MCF 10A (cell line): ENCODE measurements at regions not wholly inside any gene's neighbourhood (a gene's known extent, or its start where the extent isn't known, plus 50 kb on each side); places are given as distances from the start of the nearest gene placed in this dataset.

Experiments
- BruUV-seq: library from RNA; stranded (reverse); fragments of 400-500 nt; replicated peaks from 2 replicates; lab custom pipeline; 2021; lab: Mats Ljungman, UMichigan
- CTCF ChIA-PET: fragments of 300-600 bp; sonication (Branson Sonifier 250); formaldehyde crosslinking; extraction: SDS; loops from one replicate; lab custom pipeline; 2021; ENCODE audit warnings: antibody characterized with exemption, inconsistent platforms; lab: Yijun Ruan, JAX
- POLR2A ChIA-PET: fragments of 300-600, 350-650 bp; sonication (Branson Sonifier 250); formaldehyde crosslinking; extraction: SDS; loops from one replicate; lab custom pipeline; 2020; ENCODE audit warnings: antibody characterized with exemption, inconsistent platforms; lab: Yijun Ruan, JAX
- DNase-seq: peaks from one replicate; pipeline ENCODE4 v3.0.0-alpha.2; 2018; ENCODE audit not compliant: unreplicated experiment
- H3K27ac Mint-ChIP-seq: one replicate; pipeline ENCODE4 v1.8.0; 2022; ENCODE audit warnings: mild to moderate bottlenecking, low read depth, mixed read lengths; ENCODE audit not compliant: unreplicated experiment
- H3K27me3 Mint-ChIP-seq: one replicate; pipeline ENCODE4 v1.8.0; 2022; ENCODE audit warnings: mixed read lengths; ENCODE audit not compliant: insufficient read depth, unreplicated experiment
- H3K36me3 Mint-ChIP-seq: one replicate; pipeline ENCODE4 v1.8.0; 2022; ENCODE audit warnings: mild to moderate bottlenecking, moderate library complexity, mixed read lengths; ENCODE audit not compliant: insufficient read depth, unreplicated experiment
- H3K4me1 Mint-ChIP-seq: one replicate; pipeline ENCODE4 v1.8.0; 2022; ENCODE audit warnings: mixed read lengths; ENCODE audit not compliant: insufficient read depth, unreplicated experiment
- H3K4me3 Mint-ChIP-seq: one replicate; pipeline ENCODE4 v1.8.0; 2022; ENCODE audit warnings: mild to moderate bottlenecking, moderate library complexity, mixed read lengths; ENCODE audit not compliant: unreplicated experiment
- H3K9me3 Mint-ChIP-seq: one replicate; pipeline ENCODE4 v1.8.0; 2022; ENCODE audit warnings: mixed read lengths; ENCODE audit not compliant: unreplicated experiment
- intact Hi-C: fragments of 100-400 bp; cut with micrococcal nuclease; formaldehyde crosslinking; loops from 2 replicates; pipeline ENCODE4 v1.14.1; 2022
- TF ChIP-seq, protein P1 (sequence below): fragments of 200-600 bp; IDR thresholded peaks from one replicate; pipeline ENCODE4 v1.8.0; 2022; ENCODE audit warnings: antibody characterized with exemption, mild to moderate bottlenecking; ENCODE audit not compliant: unreplicated experiment

GRCh38 chr17:6286233-6286632, 148.7 kb downstream of the AIPL1 start:
- BruUV-seq, result no TSS peak
- CTCF ChIA-PET, result interaction anchor here (0.7 to 1.7 kb wide), 3 partner anchors 127 to 694 kb away, joined by 3 to 4 read pairs (median 4); no protein-coding TSS in a partner anchor
- no peaks in the 10 kb centered on the region for H3K9me3 Mint-ChIP-seq

GRCh38 chr17:6285486-6285885, 149.4 kb downstream of the AIPL1 start:
- TF ChIP-seq, protein P1, sequence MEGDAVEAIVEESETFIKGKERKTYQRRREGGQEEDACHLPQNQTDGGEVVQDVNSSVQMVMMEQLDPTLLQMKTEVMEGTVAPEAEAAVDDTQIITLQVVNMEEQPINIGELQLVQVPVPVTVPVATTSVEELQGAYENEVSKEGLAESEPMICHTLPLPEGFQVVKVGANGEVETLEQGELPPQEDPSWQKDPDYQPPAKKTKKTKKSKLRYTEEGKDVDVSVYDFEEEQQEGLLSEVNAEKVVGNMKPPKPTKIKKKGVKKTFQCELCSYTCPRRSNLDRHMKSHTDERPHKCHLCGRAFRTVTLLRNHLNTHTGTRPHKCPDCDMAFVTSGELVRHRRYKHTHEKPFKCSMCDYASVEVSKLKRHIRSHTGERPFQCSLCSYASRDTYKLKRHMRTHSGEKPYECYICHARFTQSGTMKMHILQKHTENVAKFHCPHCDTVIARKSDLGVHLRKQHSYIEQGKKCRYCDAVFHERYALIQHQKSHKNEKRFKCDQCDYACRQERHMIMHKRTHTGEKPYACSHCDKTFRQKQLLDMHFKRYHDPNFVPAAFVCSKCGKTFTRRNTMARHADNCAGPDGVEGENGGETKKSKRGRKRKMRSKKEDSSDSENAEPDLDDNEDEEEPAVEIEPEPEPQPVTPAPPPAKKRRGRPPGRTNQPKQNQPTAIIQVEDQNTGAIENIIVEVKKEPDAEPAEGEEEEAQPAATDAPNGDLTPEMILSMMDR, result no peak
- Mint-ChIP-seq H3K9me3 (no peaks in the 10 kb centered on the region), H3K4me3 (no peak overlapping the region), H3K27ac (no peak overlapping the region), H3K4me1 (no peaks in the 10 kb centered on the region), H3K36me3 (no peaks in the 10 kb centered on the region), H3K27me3 (peaks cover 59% of the 10 kb centered on the region)
- no peak for DNase-seq
- ChIA-PET POLR2A (no interaction called here), CTCF (interaction anchor here (0.6 to 1.7 kb wide), 2 partner anchors 485 to 694 kb away, joined by 3 to 4 read pairs; no protein-coding TSS in a partner anchor)
- intact Hi-C loops, result no loop called here
- BruUV-seq, result no TSS peak

More at GRCh38 chr17:6286233-6286632, 148.7 kb downstream of the AIPL1 start:
- Mint-ChIP-seq H3K27ac (no peak overlapping the region), H3K4me1 (no peaks in the 10 kb centered on the region), H3K36me3 (no peaks in the 10 kb centered on the region), H3K27me3 (peaks cover 51% of the 10 kb centered on the region), H3K4me3 (no peak overlapping the region)
- DNase-seq, result peak; percentile 6
- intact Hi-C loops, result no loop called here
- TF ChIP-seq, protein P1, result no peak
- POLR2A ChIA-PET, result no interaction called here

DNA sequence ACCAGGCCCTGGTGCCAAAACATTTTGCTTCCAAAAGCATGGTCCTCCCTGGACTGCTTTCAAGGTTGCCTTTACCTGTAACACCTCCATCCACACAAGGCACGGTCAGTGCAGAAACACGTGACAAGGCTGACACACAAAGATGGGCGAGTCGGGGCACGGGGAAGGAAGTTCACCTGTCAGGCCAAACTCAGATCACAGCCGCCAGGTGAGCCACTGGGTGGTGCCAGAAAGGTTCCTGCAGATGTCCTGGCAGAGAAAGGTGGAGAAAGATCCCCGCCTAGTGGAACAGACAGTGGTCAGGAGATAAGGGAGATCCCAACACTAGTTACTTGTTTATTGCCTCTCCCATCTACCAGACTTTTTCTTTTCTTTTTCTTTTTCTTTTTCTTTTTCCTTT, 155.3 kb downstream of the AIPL1 start:
- H3K4me1 Mint-ChIP-seq, result no peaks in the 10 kb centered on the region
- BruUV-seq, result no TSS peak
- TF ChIP-seq, protein P1, result peak; percentile 67
- ChIA-PET POLR2A (interaction anchor here (0.8 kb wide), 1 partner anchor 692 kb away, joined by 3 read pairs; no protein-coding TSS in a partner anchor), CTCF (interaction anchor here (0.6 to 1.3 kb wide), 9 partner anchors 12 to 811 kb away, joined by 3 to 11 read pairs (median 6); partner anchors contain the start of gene NLRP1)
- H3K27ac Mint-ChIP-seq, result no peak overlapping the region
- intact Hi-C loops, result loop anchor here (1.0 to 10.0 kb wide), 6 partner anchors 134 to 692 kb away; no protein-coding TSS in a partner anchor
- no peaks in the 10 kb centered on the region for H3K9me3 Mint-ChIP-seq
- DNase-seq, result peak; percentile 79
- H3K27me3 Mint-ChIP-seq, result peaks cover 61% of the 10 kb centered on the region
- no peaks in the 10 kb centered on the region for H3K36me3 Mint-ChIP-seq
- H3K4me3 Mint-ChIP-seq, result no peak overlapping the region

DNA sequence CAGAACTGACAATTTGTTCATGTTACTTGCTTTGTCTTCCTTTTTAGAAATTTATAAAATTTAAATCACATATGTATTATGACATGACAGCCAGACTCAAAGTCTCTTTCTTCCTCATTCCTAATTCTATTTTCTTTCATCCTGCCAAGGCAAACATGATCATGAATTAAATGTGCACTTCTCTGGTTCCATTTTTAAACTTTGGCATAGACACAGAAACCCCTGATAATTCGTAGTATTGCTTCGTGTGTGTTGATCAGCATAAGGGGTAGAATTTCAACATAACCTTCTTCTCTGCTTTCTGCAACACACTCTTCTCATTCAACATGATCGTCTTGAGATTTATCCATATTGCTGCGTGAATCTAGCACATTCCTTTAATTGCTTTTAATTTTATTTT, 156.5 kb downstream of the AIPL1 start:
- no peak for DNase-seq
- TF ChIP-seq, protein P1, result no peak
- no peaks in the 10 kb centered on the region for H3K4me1 Mint-ChIP-seq
- intact Hi-C loops, result loop anchor here (5.0 to 10.0 kb wide), 3 partner anchors 214 to 571 kb away; no protein-coding TSS in a partner anchor
- no TSS peak for BruUV-seq
- no peaks in the 10 kb centered on the region for H3K36me3 Mint-ChIP-seq
- no peak overlapping the region for H3K27ac Mint-ChIP-seq
- H3K4me3 Mint-ChIP-seq, result no peak overlapping the region
- CTCF ChIA-PET, result interaction anchor here (0.7 to 1.7 kb wide), 3 partner anchors 683 to 712 kb away, joined by 3 to 9 read pairs (median 6); no protein-coding TSS in a partner anchor
- no peaks in the 10 kb centered on the region for H3K9me3 Mint-ChIP-seq
- peaks cover 61% of the 10 kb centered on the region for H3K27me3 Mint-ChIP-seq
- POLR2A ChIA-PET, result interaction anchor here (0.7 kb wide), 1 partner anchor 620 kb away, joined by 3 read pairs; no protein-coding TSS in a partner anchor
